SK-N-SH (cell line): ENCODE measurements at regions not wholly inside any gene's neighbourhood (a gene's known extent, or its start where the extent isn't known, plus 50 kb on each side); places are given as distances from the start of the nearest gene placed in this dataset.

Source experiments
- CTCF ChIA-PET: fragments of 300-600, 350-600 bp; formaldehyde crosslinking; extraction: SDS; loops from one replicate; lab custom pipeline; 2021; lab: Yijun Ruan, JAX
- POLR2A ChIA-PET: fragments of 350-600 bp; sonication (Branson Sonifier 250); formaldehyde crosslinking; extraction: SDS; loops from one replicate; lab custom pipeline; 2020; ENCODE audit warnings: antibody characterized with exemption, inconsistent platforms; lab: Yijun Ruan, JAX
- DNase-seq: peaks from one replicate; pipeline ENCODE4 v3.0.0; 2012
- H2AFZ ChIP-seq: fragments of 200-600 bp; sonication (generic); 2 replicates; pipeline ENCODE4 v1.8.1; 2016; ENCODE audit warnings: antibody characterized with exemption, mild to moderate bottlenecking, low read depth
- H3F3A ChIP-seq: fragments of 200-600 bp; sonication (generic); replicated peaks from 2 replicates; pipeline ENCODE3; 2016; ENCODE audit warnings: antibody characterized with exemption, mild to moderate bottlenecking; ENCODE audit not compliant: insufficient read depth
- H3K27ac ChIP-seq, 2 experiments: fragments of 200-500 bp in 1 of 2; fragments of 200-600 bp in 1 of 2; sonication (Bioruptor generic) in 1 of 2; sonication (generic), shearing (Covaris generic) in 1 of 2; 2 replicates each; pipeline versions ENCODE4 v1.5.1 to v1.6.1; 2014 to 2016; ENCODE audit warnings: low read depth in 2 of 2, inconsistent platforms in 1 of 2, low read length in 1 of 2, mild to moderate bottlenecking in 1 of 2, mixed read lengths in 1 of 2
- H3K27me3 ChIP-seq: fragments of 200-600 bp; sonication (generic), shearing (Covaris generic); 2 replicates; pipeline ENCODE4 v1.6.1; 2016; ENCODE audit warnings: mixed run types; ENCODE audit not compliant: insufficient read depth
- H3K36me3 ChIP-seq, 2 experiments: fragments of 200-500 bp in 1 of 2; fragments of 200-600 bp in 1 of 2; sonication (Bioruptor generic) in 1 of 2; sonication (generic) in 1 of 2; replicated peaks in 1 of 2; 2 replicates each; pipeline versions ENCODE3 to v1.5.1; 2014 to 2016; ENCODE audit warnings: low read length in 1 of 2, mild to moderate bottlenecking in 1 of 2; ENCODE audit not compliant: insufficient read depth in 2 of 2, control insufficient read depth in 1 of 2
- H3K4me1 ChIP-seq, 2 experiments: fragments of 200-500 bp in 1 of 2; fragments of 200-600 bp in 1 of 2; sonication (Bioruptor generic) in 1 of 2; sonication (generic), shearing (Covaris generic) in 1 of 2; 2 replicates each; pipeline versions ENCODE4 v1.5.1 to v1.6.1; 2014 to 2016; ENCODE audit warnings: low read depth in 1 of 2, low read length in 1 of 2, mixed run types in 1 of 2; ENCODE audit not compliant: insufficient read depth in 2 of 2, control insufficient read depth in 1 of 2
- H3K4me2 ChIP-seq: fragments of 200-600 bp; sonication (generic), shearing (Covaris generic); 2 replicates; pipeline ENCODE4 v1.6.1; 2017; ENCODE audit warnings: mixed run types
- H3K4me3 ChIP-seq, 2 experiments: fragments of 200-500 bp in 1 of 2; fragments of 200-600 bp in 1 of 2; sonication (Bioruptor generic) in 1 of 2; sonication (generic), shearing (Covaris generic) in 1 of 2; 2 replicates each; pipeline versions ENCODE4 v1.5.1 to v1.8.1; 2014 to 2016; ENCODE audit warnings: low read depth in 2 of 2, inconsistent platforms in 1 of 2, low read length in 1 of 2, mild to moderate bottlenecking in 1 of 2, mixed read lengths in 1 of 2, moderate library complexity in 1 of 2
- H3K79me2 ChIP-seq: fragments of 200-600 bp; sonication (generic); 2 replicates; pipeline ENCODE4 v1.8.1; 2017; ENCODE audit warnings: mild to moderate bottlenecking; ENCODE audit not compliant: insufficient read depth
- H3K9ac ChIP-seq: fragments of 200-600 bp; sonication (generic); 2 replicates; pipeline ENCODE4 v1.6.1; 2017; ENCODE audit warnings: mixed run types
- H3K9me2 ChIP-seq: fragments of 200-600 bp; sonication (generic); 2 replicates; pipeline ENCODE4 v1.6.1; 2017; ENCODE audit warnings: mixed run types
- H3K9me3 ChIP-seq: fragments of 200-600 bp; sonication (generic); 2 replicates; pipeline ENCODE4 v1.6.1; 2017; ENCODE audit warnings: mixed run types, mild to moderate bottlenecking, moderate library complexity
- H4K20me1 ChIP-seq: fragments of 200-600 bp; sonication (generic); 2 replicates; pipeline ENCODE4 v1.6.1; 2017; ENCODE audit warnings: mild to moderate bottlenecking, mixed run types; ENCODE audit not compliant: insufficient read depth
- EZH2phosphoT487 ChIP-seq: fragments of 200-600 bp; sonication (generic); IDR thresholded peaks from 2 replicates; pipeline ENCODE4 v1.6.1; 2017; ENCODE audit warnings: low read depth, mixed run types, mild to moderate bottlenecking, antibody characterized with exemption, moderate library complexity, borderline replicate concordance
- FOSL2 ChIP-seq: IDR thresholded peaks from 2 replicates; pipeline ENCODE4 v1.4.0; 2012; ENCODE audit warnings: low read depth, mild to moderate bottlenecking, moderate library complexity, borderline replicate concordance
- FOXM1 ChIP-seq: IDR thresholded peaks from 2 replicates; pipeline ENCODE4 v1.4.0; 2012; ENCODE audit warnings: low read depth, mild to moderate bottlenecking
- JUND ChIP-seq: IDR thresholded peaks from 2 replicates; pipeline ENCODE4 v1.4.0; 2012
- MXI1 ChIP-seq: IDR thresholded peaks from 2 replicates; pipeline ENCODE4 v1.6.1; 2012; ENCODE audit warnings: mild to moderate bottlenecking, low read depth, low read length, improper control_type of control experiment
- POLR2AphosphoS5 ChIP-seq: IDR thresholded peaks from 2 replicates; pipeline ENCODE4 v1.6.1; 2012; ENCODE audit warnings: low read depth, low read length
- RCOR1 ChIP-seq: fragments of 150-350 bp; IDR thresholded peaks from 2 replicates; pipeline ENCODE4 v1.6.1; 2017; ENCODE audit warnings: antibody characterized with exemption, low read length
- RXRA ChIP-seq: IDR thresholded peaks from 2 replicates; pipeline ENCODE4 v1.4.0; 2012; ENCODE audit warnings: low read depth, mild to moderate bottlenecking, borderline replicate concordance
- TCF12 ChIP-seq: IDR thresholded peaks from 2 replicates; pipeline ENCODE4 v1.4.0; 2012
- WGBS: methylation state at CpG from one replicate; pipeline ENCODE4 v1.1.6; 2017; ENCODE audit warnings: low lambda C conversion rate; 5-methylcytosine and 5-hydroxymethylcytosine counted together
- TF ChIP-seq, protein P1 (sequence below): IDR thresholded peaks from 2 replicates; pipeline ENCODE4 v1.4.0; 2012; ENCODE audit warnings: low read depth, borderline replicate concordance
- TF ChIP-seq, protein P2 (sequence below): IDR thresholded peaks from 2 replicates; pipeline ENCODE4 v1.6.1; 2012; ENCODE audit warnings: mild to moderate bottlenecking, low read depth, low read length, moderate library complexity
- TF ChIP-seq, protein P3 (sequence below): IDR thresholded peaks from 2 replicates; pipeline ENCODE4 v1.4.0; 2012; ENCODE audit warnings: low read depth, borderline replicate concordance
- TF ChIP-seq, protein P4 (sequence below): fragments of 200-600 bp; sonication (generic); IDR thresholded peaks from 2 replicates; pipeline ENCODE4 v1.6.1; 2017; ENCODE audit warnings: antibody characterized with exemption, mild to moderate bottlenecking, moderate library complexity

DNA sequence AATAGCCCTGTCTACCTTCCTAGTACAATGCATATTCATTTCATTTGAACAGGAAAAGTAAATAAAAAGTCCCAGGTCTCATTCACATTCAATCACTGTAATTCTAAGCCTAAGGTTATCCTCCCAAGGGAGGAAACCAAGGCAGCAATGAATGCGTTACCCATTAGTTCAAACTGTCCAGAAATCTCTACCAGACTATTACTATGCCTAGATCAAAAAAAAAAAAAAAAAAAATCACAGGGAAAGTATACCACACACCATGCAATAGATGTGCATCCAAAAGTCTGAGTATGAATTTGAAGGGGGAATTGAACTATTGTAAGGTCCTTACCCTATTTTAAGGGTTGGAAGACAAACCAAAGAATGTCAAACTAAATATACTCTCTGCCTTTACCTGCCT is 598.0 kb upstream of the API5 start:
- Histone ChIP-seq H3F3A (no peaks in the 10 kb centered on the region), H3K27me3 (no peaks in the 10 kb centered on the region), H2AFZ (no peak overlapping the region), H3K4me2 (no peak overlapping the region), H3K4me1 (no peaks in the 10 kb centered on the region), H3K9me3 (no peaks in the 10 kb centered on the region), H4K20me1 (no peaks in the 10 kb centered on the region), H3K36me3 (no peaks in the 10 kb centered on the region), H3K4me3 (no peak overlapping the region), H3K9me2 (no peaks in the 10 kb centered on the region), H3K79me2 (no peaks in the 10 kb centered on the region), H3K9ac (no peak overlapping the region), H3K27ac (no peak overlapping the region)
- CTCF ChIA-PET: interaction anchor here (1.8 kb wide), 1 partner anchor 13 kb away, joined by 4 read pairs; no protein-coding TSS in a partner anchor
- no peak for TF ChIP-seq MXI1
- TF ChIP-seq, protein P1, sequence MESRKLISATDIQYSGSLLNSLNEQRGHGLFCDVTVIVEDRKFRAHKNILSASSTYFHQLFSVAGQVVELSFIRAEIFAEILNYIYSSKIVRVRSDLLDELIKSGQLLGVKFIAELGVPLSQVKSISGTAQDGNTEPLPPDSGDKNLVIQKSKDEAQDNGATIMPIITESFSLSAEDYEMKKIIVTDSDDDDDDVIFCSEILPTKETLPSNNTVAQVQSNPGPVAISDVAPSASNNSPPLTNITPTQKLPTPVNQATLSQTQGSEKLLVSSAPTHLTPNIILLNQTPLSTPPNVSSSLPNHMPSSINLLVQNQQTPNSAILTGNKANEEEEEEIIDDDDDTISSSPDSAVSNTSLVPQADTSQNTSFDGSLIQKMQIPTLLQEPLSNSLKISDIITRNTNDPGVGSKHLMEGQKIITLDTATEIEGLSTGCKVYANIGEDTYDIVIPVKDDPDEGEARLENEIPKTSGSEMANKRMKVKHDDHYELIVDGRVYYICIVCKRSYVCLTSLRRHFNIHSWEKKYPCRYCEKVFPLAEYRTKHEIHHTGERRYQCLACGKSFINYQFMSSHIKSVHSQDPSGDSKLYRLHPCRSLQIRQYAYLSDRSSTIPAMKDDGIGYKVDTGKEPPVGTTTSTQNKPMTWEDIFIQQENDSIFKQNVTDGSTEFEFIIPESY: no peak
- no peak for TF ChIP-seq JUND
- no peak for TF ChIP-seq FOXM1
- TF ChIP-seq, protein P2, sequence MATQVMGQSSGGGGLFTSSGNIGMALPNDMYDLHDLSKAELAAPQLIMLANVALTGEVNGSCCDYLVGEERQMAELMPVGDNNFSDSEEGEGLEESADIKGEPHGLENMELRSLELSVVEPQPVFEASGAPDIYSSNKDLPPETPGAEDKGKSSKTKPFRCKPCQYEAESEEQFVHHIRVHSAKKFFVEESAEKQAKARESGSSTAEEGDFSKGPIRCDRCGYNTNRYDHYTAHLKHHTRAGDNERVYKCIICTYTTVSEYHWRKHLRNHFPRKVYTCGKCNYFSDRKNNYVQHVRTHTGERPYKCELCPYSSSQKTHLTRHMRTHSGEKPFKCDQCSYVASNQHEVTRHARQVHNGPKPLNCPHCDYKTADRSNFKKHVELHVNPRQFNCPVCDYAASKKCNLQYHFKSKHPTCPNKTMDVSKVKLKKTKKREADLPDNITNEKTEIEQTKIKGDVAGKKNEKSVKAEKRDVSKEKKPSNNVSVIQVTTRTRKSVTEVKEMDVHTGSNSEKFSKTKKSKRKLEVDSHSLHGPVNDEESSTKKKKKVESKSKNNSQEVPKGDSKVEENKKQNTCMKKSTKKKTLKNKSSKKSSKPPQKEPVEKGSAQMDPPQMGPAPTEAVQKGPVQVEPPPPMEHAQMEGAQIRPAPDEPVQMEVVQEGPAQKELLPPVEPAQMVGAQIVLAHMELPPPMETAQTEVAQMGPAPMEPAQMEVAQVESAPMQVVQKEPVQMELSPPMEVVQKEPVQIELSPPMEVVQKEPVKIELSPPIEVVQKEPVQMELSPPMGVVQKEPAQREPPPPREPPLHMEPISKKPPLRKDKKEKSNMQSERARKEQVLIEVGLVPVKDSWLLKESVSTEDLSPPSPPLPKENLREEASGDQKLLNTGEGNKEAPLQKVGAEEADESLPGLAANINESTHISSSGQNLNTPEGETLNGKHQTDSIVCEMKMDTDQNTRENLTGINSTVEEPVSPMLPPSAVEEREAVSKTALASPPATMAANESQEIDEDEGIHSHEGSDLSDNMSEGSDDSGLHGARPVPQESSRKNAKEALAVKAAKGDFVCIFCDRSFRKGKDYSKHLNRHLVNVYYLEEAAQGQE: no peak
- TF ChIP-seq, protein P3, sequence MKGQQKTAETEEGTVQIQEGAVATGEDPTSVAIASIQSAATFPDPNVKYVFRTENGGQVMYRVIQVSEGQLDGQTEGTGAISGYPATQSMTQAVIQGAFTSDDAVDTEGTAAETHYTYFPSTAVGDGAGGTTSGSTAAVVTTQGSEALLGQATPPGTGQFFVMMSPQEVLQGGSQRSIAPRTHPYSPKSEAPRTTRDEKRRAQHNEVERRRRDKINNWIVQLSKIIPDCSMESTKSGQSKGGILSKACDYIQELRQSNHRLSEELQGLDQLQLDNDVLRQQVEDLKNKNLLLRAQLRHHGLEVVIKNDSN: no peak
- TF ChIP-seq TCF12: no peak
- TF ChIP-seq, protein P4, sequence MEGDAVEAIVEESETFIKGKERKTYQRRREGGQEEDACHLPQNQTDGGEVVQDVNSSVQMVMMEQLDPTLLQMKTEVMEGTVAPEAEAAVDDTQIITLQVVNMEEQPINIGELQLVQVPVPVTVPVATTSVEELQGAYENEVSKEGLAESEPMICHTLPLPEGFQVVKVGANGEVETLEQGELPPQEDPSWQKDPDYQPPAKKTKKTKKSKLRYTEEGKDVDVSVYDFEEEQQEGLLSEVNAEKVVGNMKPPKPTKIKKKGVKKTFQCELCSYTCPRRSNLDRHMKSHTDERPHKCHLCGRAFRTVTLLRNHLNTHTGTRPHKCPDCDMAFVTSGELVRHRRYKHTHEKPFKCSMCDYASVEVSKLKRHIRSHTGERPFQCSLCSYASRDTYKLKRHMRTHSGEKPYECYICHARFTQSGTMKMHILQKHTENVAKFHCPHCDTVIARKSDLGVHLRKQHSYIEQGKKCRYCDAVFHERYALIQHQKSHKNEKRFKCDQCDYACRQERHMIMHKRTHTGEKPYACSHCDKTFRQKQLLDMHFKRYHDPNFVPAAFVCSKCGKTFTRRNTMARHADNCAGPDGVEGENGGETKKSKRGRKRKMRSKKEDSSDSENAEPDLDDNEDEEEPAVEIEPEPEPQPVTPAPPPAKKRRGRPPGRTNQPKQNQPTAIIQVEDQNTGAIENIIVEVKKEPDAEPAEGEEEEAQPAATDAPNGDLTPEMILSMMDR: no peak
- TF ChIP-seq POLR2AphosphoS5: no peak
- TF ChIP-seq RCOR1: no peak
- no peak for TF ChIP-seq RXRA
- TF ChIP-seq EZH2phosphoT487: no peak
- no peak for TF ChIP-seq FOSL2
- WGBS: 27% methylated on average over 1 of the region's 1 CpG
- DNase-seq: no peak
- POLR2A ChIA-PET: no interaction called here
